Activated T-cell treated with anti-CD3 and anti-CD28 coated beads, Interleukin-2, amount 50 U/mL, for 4 hours (primary cell): ENCODE measurements at regions not wholly inside any gene's neighbourhood (a gene's known extent, or its start where the extent isn't known, plus 50 kb on each side); places are given as distances from the start of the nearest gene placed in this dataset.

Source experiments
- ATAC-seq, 2 donors: fragments of 200-7000 bp; cut with Tn5 transposase; one replicate each; pipeline ENCODE4 v1.10.0; 2021
- DNase-seq: peaks from one replicate; pipeline ENCODE4 v3.0.0-alpha.2; 2020
- H3K27me3 Mint-ChIP-seq: one replicate; pipeline ENCODE4 v1.8.0; 2021; ENCODE audit warnings: low read depth, mixed read lengths
- H3K36me3 Mint-ChIP-seq: one replicate; pipeline ENCODE4 v1.8.0; 2022; ENCODE audit warnings: mixed read lengths; ENCODE audit not compliant: insufficient read depth
- H3K4me1 Mint-ChIP-seq: one replicate; pipeline ENCODE4 v1.8.0; 2021; ENCODE audit warnings: low read depth, mixed read lengths
- H3K4me3 Mint-ChIP-seq: one replicate; pipeline ENCODE4 v1.8.0; 2021; ENCODE audit warnings: mild to moderate bottlenecking, moderate library complexity, mixed read lengths
- H3K9me3 Mint-ChIP-seq: one replicate; pipeline ENCODE4 v1.8.0; 2021; ENCODE audit warnings: mixed read lengths

DNA sequence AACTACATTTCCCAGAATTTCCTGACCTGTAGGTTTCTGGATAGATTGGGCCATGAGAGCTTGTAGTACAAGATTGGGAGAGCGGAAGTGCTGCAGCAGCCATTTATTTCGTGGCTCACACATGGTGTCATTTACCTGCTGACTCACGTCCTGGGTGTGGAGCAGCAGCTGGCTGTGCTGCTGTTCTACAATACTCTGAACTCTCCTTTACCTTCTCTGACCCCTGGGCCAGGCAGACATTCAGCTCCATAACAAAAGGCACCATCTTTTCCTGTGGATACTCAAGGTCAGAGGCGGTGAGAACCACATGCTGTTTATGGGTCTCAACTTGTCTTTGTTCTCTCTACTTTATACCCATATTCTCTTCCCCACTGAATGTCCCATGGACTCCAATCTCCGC, 490.2 kb downstream of the IGSF11 start:
- Mint-ChIP-seq H3K36me3 (no peaks in the 10 kb centered on the region), H3K4me3 (no peak overlapping the region), H3K27me3 (no peaks in the 10 kb centered on the region), H3K4me1 (no peaks in the 10 kb centered on the region), H3K9me3 (peaks cover 10% of the 10 kb centered on the region)
- ATAC-seq (no peak), DNase-seq (no peak)

DNA sequence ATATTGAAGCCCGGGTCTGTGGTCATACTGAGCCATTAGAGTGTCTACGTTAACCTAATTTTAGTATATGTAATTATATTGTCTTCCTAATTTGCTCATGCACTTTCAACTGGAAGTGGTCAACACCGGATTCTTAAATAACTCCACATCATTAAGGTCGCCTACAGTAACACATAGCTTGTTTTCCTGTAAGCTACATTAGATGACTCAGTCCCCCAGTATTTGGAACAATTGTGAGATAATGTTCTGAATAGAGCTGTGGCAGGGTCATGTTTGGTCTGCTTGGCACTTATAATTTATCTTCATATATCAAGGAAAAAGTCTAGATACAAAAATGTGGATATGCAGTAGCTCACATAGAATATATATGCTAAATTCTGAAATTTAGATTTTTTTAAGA, 486.2 kb downstream of the IGSF11 start:
- no peaks in the 10 kb centered on the region for H3K4me1 Mint-ChIP-seq
- ATAC-seq (no peak), DNase-seq (no peak)
- H3K4me3 Mint-ChIP-seq: no peak overlapping the region
- no peaks in the 10 kb centered on the region for H3K27me3 Mint-ChIP-seq
- no peaks in the 10 kb centered on the region for H3K9me3 Mint-ChIP-seq
- no peaks in the 10 kb centered on the region for H3K36me3 Mint-ChIP-seq

DNA sequence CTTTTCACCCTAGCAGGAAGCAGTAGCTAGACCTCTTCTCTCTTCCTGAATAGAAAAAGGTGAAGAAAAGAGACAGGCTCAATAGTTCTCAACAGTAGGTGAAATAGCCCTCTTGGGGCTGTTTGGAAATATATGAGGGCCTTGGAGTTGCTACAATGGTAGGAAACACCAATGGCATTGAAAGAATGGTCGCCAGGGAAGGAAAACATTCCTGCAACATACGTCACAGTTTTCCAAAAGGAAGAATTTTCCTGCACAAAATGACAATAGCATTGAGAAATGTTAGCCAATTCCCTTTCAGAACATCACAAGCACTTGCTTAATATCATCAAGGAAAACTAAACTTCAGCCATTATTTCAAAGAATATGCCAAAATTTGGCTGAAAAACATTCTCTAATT, 484.5 kb downstream of the IGSF11 start:
- Mint-ChIP-seq H3K9me3 (peaks cover 4% of the 10 kb centered on the region), H3K36me3 (no peaks in the 10 kb centered on the region), H3K27me3 (no peaks in the 10 kb centered on the region), H3K4me3 (no peak overlapping the region), H3K4me1 (no peaks in the 10 kb centered on the region)
- no peak for DNase-seq
- ATAC-seq: no peak

DNA sequence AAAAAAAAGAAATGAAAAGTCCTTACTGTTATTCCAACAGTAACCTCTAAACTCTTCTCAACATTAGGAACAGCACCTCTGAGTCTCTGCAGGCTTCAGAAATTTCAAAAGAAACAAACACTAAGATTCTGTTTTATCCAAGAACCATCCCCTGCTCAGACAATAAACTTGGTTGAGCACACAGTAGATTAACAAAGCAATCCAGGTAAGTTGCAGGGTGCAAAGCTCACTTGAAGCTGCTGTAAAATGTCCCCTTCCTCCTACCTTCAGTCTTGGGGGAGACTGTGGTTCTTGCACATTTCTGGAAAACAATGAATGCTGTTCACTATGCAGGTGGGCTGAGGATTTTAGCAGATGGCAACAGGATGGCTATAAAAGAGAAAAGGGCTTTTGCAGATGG, 484.1 kb downstream of the IGSF11 start:
- Mint-ChIP-seq H3K4me1 (no peaks in the 10 kb centered on the region), H3K9me3 (peaks cover 4% of the 10 kb centered on the region)
- no peak for ATAC-seq

DNA sequence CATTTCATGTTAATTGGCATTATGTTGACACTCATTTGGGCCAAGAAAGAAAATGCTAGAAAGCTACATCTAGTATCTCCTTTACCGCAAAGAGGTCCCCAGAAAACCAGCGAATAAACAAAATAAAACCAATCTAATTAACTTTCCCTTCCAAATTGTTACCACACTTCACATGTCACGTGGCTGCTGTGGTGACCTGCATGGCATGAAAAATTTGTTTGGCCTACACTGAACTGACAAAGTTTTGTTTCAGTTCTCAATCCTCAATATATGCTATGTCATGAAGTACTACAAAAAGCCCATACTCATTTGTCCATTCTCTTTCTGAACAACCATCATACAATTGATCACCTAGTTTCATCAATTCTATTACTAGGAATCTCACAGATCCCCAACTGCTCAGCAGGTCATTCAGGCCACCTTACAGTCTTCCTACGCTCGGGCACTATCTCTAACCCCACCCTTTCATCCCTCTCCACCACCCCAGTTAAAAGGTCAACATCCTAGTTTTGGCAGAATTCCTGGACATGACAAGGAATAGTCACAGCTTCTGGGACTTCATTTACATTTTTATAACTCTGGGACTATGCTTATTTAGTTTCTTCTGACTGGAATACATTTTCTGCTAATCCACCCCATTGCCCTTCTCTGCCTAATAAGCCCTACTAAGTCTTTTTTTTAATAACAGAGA, 480.4 kb downstream of the IGSF11 start:
- no peaks in the 10 kb centered on the region for H3K36me3 Mint-ChIP-seq

More for the DNA sequence above, 484.1 kb downstream of the IGSF11 start:
- DNase-seq: no peak
- Mint-ChIP-seq H3K4me3 (no peak overlapping the region), H3K27me3 (no peaks in the 10 kb centered on the region), H3K36me3 (no peaks in the 10 kb centered on the region)

DNA sequence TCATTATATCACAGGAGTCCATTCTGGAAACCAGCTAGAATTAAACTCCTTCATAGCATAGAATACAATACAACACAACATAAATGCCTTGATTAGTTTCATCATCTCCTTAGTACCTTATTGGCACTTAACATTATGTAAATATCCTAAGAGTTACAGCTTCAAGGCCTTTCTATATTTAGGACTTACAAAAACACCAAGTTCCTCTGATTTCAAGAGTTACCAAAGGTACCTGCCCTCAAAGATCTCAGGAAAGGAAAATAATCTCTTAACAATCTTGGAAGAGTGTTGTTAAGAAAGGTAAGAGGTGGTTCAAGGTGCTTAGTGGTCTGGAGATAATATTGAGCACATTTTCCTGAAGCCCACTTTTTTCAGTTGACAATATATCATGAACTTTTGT, 477.7 kb downstream of the IGSF11 start:
- no peaks in the 10 kb centered on the region for H3K27me3 Mint-ChIP-seq
- peaks cover 8% of the 10 kb centered on the region for H3K9me3 Mint-ChIP-seq
- H3K4me3 Mint-ChIP-seq: no peak overlapping the region
- no peaks in the 10 kb centered on the region for H3K36me3 Mint-ChIP-seq
- H3K4me1 Mint-ChIP-seq: no peaks in the 10 kb centered on the region
- DNase-seq: no peak
- ATAC-seq: no peak

More for the DNA sequence above, 480.4 kb downstream of the IGSF11 start:
- ATAC-seq: no peak
- H3K4me3 Mint-ChIP-seq: no peak overlapping the region
- no peaks in the 10 kb centered on the region for H3K27me3 Mint-ChIP-seq
- peaks cover 8% of the 10 kb centered on the region for H3K9me3 Mint-ChIP-seq
- no peaks in the 10 kb centered on the region for H3K4me1 Mint-ChIP-seq
- no peak for DNase-seq

DNA sequence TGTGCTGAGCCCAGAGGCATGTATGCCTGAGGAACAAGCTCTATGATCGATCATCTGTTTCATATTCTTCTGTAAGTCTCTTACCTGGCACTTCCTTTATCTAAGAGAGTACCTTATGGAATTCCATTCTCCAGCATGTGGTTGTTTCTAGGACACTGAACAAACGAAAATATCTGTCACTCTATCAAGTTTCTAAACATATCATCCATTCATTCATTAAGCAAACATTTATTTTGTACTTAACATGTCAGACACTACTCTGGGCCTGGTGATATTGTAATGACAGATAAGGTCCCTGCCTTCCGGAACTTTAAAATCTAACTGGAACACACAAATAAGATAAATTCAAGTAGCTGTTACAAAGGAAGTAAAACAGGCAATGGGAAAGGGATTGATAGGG, 477.1 kb downstream of the IGSF11 start:
- Mint-ChIP-seq H3K4me1 (no peaks in the 10 kb centered on the region), H3K27me3 (no peaks in the 10 kb centered on the region), H3K9me3 (peaks cover 8% of the 10 kb centered on the region), H3K4me3 (no peak overlapping the region), H3K36me3 (no peaks in the 10 kb centered on the region)
- ATAC-seq (no peak), DNase-seq (no peak)

DNA sequence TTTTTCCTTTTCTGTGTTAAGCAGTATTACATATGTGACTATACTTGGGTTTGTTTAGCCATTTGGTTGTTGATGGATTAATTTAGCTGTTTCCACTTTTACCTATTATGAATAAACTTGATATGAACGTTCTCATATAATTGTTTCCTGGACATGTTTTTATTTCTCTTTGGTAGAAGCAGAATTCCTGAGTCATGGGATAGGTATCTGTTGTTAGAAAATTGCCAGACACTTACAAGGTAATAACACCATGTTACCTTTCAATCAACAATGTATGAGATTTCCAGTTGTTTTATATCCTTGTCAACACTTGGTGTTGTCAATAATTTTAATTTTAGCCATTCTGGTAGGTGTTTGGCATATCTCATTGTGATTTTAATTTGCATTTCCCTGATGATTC, 475.4 kb downstream of the IGSF11 start:
- no peak for ATAC-seq
- H3K4me3 Mint-ChIP-seq: no peak overlapping the region
- DNase-seq: no peak
- peaks cover 11% of the 10 kb centered on the region for H3K9me3 Mint-ChIP-seq
- H3K4me1 Mint-ChIP-seq: no peaks in the 10 kb centered on the region
- H3K27me3 Mint-ChIP-seq: no peaks in the 10 kb centered on the region
- no peaks in the 10 kb centered on the region for H3K36me3 Mint-ChIP-seq

DNA sequence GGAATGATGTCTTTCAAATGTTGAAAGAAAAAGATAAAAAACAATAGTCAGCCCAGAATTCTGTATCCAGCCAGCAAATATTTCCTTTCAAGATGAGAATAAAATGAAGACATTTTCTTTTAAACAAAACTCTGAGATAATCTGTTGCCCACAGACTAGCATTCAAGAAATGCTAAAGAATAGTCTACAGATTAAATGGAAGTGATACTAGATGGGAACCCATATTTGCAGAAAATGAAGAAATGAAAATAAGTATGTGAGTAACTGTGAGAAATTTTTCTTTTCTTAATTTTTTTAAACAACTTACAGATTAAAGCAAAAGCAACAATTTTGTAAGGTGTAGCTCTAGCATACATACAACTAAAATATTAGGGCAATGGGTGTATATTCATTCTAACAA, 469.8 kb downstream of the IGSF11 start:
- DNase-seq (no peak), ATAC-seq (no peak)
- no peaks in the 10 kb centered on the region for H3K27me3 Mint-ChIP-seq
- H3K4me3 Mint-ChIP-seq: no peak overlapping the region
- no peaks in the 10 kb centered on the region for H3K36me3 Mint-ChIP-seq
- H3K4me1 Mint-ChIP-seq: no peaks in the 10 kb centered on the region
- H3K9me3 Mint-ChIP-seq: peaks cover 14% of the 10 kb centered on the region

DNA sequence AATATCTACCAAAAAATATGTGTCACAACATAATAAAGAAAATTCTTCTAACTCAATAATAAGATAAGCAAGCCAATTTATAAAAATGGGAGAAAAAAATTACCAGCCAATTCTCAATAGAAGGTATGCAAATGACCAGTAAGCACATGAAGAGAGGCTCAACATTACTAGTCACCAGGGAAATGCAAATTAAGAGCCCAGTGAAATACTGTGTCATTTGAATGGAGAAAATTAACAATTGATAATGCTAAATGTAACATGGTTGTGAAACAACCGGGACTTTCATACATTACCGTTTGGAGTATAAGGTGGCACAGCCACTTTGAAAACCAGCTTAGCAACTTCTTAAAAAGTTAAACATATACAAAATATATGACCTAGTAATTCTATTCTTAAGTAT, 460.7 kb downstream of the IGSF11 start:
- Mint-ChIP-seq H3K4me1 (no peaks in the 10 kb centered on the region), H3K9me3 (peaks cover 11% of the 10 kb centered on the region), H3K4me3 (no peak overlapping the region), H3K27me3 (peaks cover 2% of the 10 kb centered on the region), H3K36me3 (no peaks in the 10 kb centered on the region)
- no peak for DNase-seq
- no peak for ATAC-seq

DNA sequence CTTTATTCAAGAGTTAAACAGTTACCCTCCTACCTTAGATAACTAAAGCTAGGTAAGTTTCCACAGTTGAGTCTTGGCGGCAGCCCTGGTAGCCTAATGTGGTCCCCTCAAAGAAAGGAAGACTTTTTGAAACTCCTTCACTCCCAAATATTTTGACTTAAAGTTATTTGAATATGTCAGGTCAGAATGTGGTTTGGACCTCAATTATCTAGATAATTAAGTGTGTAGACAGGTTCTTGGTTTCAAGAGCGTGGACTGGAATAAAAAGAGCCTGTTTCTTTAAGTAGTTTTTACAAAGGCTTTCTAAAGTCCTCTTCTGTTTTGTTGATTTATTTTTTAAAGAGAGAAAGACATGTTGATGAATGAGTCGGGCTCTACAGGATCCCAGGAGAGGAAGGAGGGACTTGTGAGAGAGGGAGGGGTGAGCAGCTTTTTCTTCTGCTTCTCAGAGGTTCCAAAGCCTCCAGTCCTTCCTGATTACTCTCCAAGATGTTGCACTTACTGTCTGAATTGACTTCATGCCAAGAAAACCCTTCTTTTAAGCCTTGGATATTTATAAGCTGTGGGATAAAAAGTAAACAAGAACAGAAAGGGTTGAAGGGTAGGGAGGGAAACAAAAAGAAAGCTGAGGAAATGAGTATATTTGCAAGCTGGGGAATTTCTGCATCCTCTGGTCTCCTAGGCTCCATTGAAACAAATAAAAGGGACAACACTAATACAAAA, 457.4 kb downstream of the IGSF11 start:
- Mint-ChIP-seq H3K27me3 (no peaks in the 10 kb centered on the region), H3K4me3 (no peak overlapping the region), H3K36me3 (no peaks in the 10 kb centered on the region), H3K4me1 (no peaks in the 10 kb centered on the region), H3K9me3 (no peaks in the 10 kb centered on the region)
- no peak for ATAC-seq
- no peak for DNase-seq

DNA sequence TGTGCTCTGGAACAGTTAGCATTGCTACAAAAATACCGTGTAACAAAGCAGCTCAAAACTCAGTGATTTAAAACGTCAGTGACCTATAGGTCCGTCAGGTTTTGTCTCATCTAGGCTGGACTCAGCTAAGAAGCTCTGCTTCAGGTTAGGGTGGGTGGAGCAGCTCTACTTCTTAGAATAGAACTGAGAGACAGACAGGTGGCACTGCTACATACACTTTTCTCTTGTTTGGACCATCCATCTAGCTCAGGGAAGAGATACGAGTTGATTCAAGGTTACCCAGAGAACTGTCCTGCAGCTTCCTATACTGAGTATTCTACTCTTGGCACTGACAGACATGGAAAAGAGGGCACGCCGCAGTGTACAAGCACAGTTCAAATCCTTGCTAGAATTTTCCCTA, 456.1 kb downstream of the IGSF11 start:
- H3K4me1 Mint-ChIP-seq: no peaks in the 10 kb centered on the region

DNA sequence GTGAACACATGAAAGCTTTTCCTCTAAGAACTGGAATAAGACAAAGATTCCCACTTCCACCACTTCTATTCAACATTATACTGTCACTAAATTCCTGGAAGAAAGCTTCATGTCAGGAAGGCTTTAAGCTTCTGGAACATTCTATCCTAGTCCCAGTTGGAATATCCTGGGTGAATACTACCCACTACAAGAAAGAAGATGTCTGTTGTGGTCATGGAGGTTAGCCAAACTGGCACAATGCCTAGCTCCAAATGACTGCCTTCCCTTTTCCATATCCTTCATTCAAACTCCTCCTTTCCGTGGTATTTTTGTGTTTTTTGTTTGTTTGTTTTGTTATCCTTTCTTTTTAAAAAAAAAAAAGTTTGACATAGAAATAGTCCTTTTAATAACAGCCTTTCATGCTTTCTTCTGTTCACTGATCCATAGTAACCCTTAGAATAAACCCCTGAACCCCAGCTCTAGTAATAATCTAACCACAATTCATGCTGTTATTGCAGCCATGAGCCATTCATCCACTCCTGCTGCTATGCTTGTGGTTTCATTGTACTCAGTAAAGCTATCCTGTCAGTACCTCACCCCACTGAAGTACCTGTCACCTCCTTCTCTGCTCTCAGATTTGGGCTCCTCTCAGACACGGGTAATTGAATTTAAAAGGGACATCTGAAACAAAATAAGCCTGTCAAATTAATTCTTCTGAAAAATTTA, 447.5 kb downstream of the IGSF11 start:
- Mint-ChIP-seq H3K9me3 (peaks cover 5% of the 10 kb centered on the region), H3K4me3 (no peak overlapping the region), H3K36me3 (no peaks in the 10 kb centered on the region), H3K4me1 (no peaks in the 10 kb centered on the region), H3K27me3 (no peaks in the 10 kb centered on the region)
- DNase-seq (no peak), ATAC-seq (no peak)

More for the DNA sequence above, 456.1 kb downstream of the IGSF11 start:
- ATAC-seq (no peak), DNase-seq (no peak)
- H3K4me3 Mint-ChIP-seq: no peak overlapping the region
- no peaks in the 10 kb centered on the region for H3K27me3 Mint-ChIP-seq
- H3K9me3 Mint-ChIP-seq: no peaks in the 10 kb centered on the region
- no peaks in the 10 kb centered on the region for H3K36me3 Mint-ChIP-seq

DNA sequence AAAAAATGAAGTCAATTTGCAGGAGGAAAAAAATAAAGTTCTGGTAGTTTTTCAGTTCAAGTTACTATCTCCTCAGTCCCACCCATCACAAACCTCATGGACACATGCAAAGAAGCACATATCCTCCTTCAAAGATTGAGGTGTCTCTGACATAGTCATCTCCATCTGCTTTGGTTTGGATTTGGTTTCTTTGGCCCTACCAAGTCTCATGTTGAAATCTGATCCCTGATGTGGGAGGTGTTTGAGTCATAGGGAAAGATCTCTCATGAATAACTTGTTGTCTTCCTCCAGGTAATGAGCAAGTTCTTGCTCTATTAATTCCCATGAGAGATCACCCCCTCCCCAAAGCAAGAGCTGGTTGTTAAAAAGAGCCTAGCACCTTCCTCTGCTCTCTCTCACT, 446.8 kb downstream of the IGSF11 start:
- Mint-ChIP-seq H3K27me3 (no peaks in the 10 kb centered on the region), H3K9me3 (peaks cover 5% of the 10 kb centered on the region), H3K36me3 (no peaks in the 10 kb centered on the region), H3K4me3 (no peak overlapping the region), H3K4me1 (no peaks in the 10 kb centered on the region)
- ATAC-seq (no peak), DNase-seq (no peak)

DNA sequence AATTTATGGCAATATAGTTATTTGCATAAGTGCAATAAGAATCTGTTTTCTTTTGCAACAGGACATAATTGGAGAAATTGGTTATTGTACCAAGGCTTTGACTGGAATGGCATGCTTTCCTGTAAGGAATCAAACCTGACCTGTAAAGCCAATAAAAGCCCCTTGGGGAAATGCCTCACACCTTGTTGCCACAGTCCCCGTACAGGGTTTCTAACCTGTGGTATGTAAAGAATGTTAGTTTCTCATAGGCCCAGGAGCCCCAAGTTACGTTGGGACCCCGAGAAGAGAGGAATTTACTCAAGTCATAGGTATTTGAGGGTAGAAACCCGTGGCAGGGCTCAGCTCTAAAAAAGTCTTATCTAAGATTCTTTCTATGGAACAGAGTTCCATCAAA, 441.4 kb downstream of the IGSF11 start:
- Mint-ChIP-seq H3K9me3 (peaks cover 8% of the 10 kb centered on the region), H3K27me3 (no peaks in the 10 kb centered on the region), H3K4me1 (no peaks in the 10 kb centered on the region), H3K4me3 (no peak overlapping the region), H3K36me3 (no peaks in the 10 kb centered on the region)
- ATAC-seq (no peak), DNase-seq (no peak)
